Nephron (organoid): ENCODE measurements at regions not wholly inside any gene's neighbourhood (a gene's known extent, or its start where the extent isn't known, plus 50 kb on each side); places are given as distances from the start of the nearest gene placed in this dataset.
A peak's percentile ranks its signal among the peaks of the same experiment; 100 is the strongest.

Source experiments
- H3K27ac Mint-ChIP-seq, 3 experiments: 2 replicates each; pipeline ENCODE4 v1.8.0; 2020; ENCODE audit warnings: mixed read lengths in 3 of 3, mild to moderate bottlenecking in 2 of 3, moderate library complexity in 1 of 3
- H3K27me3 Mint-ChIP-seq: 2 replicates; pipeline ENCODE4 v1.8.0; 2021; ENCODE audit warnings: low read depth, mild to moderate bottlenecking, moderate library complexity, mixed read lengths
- H3K36me3 Mint-ChIP-seq: 2 replicates; pipeline ENCODE4 v1.8.0; 2020; ENCODE audit warnings: low read depth, mixed read lengths
- H3K4me1 Mint-ChIP-seq: 2 replicates; pipeline ENCODE4 v1.8.0; 2020; ENCODE audit warnings: mixed read lengths
- H3K4me3 Mint-ChIP-seq, 3 experiments: 2 replicates each; pipeline ENCODE4 v1.8.0; 2020; ENCODE audit warnings: mild to moderate bottlenecking in 3 of 3, mixed read lengths in 3 of 3, moderate library complexity in 2 of 3
- H3K9me3 Mint-ChIP-seq: 2 replicates; pipeline ENCODE4 v1.8.0; 2020; ENCODE audit warnings: mixed read lengths
- TF ChIP-seq, protein P1 (sequence below), 3 experiments: fragments of 200-600 bp; sonication (generic); IDR thresholded peaks; one replicate each; pipeline ENCODE4 v1.5.0; 2021; ENCODE audit warnings: antibody characterized with exemption in 3 of 3; ENCODE audit not compliant: unreplicated experiment in 3 of 3

DNA sequence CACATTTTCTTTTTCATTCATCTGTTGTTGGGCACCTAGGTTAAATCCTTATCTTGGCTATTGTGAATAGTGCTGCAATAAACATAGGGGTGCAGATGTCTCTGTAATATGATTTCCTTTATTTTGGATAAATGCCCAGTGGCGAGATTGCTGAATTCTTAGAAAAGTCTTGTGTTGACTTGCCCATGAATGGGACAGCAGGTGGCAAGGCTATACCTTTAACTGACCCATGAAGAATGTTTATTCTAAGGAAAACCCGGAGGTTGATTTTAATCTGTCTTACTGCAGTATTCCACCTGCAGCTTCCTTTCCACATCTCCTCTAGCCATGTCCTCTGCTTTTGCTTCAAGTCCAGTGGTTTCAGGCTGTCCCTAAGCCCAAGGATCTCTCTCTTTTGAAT lies 220.6 kb downstream of the SNCA start:
- TF ChIP-seq, protein P1, sequence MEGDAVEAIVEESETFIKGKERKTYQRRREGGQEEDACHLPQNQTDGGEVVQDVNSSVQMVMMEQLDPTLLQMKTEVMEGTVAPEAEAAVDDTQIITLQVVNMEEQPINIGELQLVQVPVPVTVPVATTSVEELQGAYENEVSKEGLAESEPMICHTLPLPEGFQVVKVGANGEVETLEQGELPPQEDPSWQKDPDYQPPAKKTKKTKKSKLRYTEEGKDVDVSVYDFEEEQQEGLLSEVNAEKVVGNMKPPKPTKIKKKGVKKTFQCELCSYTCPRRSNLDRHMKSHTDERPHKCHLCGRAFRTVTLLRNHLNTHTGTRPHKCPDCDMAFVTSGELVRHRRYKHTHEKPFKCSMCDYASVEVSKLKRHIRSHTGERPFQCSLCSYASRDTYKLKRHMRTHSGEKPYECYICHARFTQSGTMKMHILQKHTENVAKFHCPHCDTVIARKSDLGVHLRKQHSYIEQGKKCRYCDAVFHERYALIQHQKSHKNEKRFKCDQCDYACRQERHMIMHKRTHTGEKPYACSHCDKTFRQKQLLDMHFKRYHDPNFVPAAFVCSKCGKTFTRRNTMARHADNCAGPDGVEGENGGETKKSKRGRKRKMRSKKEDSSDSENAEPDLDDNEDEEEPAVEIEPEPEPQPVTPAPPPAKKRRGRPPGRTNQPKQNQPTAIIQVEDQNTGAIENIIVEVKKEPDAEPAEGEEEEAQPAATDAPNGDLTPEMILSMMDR (IDR thresholded peaks at IDR 0.05; ENCODE audit: unreplicated experiment in 3 of 3), result no peak
- peaks cover 17% of the 10 kb centered on the region for H3K4me1 Mint-ChIP-seq

DNA sequence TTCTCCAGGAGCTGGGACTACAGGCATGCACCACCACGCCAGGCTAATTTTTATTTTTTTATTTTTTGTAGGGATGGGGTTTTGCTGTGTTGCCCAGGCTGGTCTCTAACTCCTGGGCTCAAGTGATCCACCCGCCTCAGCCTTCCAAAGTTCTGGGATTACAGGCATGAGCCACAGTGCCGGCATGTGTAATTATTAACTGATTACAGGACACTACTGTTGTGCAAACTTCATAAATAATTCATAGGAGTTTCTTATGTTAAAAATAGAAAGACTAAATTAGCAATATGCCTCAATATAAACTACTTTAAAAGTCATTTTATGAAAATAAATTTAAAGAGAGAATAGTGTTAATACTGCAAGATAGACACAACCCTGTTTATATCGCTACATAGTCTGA lies 221.9 kb downstream of the SNCA start:
- H3K36me3 Mint-ChIP-seq, result peaks cover 7% of the 10 kb centered on the region
- TF ChIP-seq, protein P1 (IDR thresholded peaks at IDR 0.05; ENCODE audit: unreplicated experiment in 3 of 3), result no peak
- H3K4me1 Mint-ChIP-seq, result peaks cover 17% of the 10 kb centered on the region
- H3K4me3 Mint-ChIP-seq, result no peak overlapping the region
- no peaks in the 10 kb centered on the region for H3K27me3 Mint-ChIP-seq
- H3K27ac Mint-ChIP-seq, result peak overlapping the region in 2 of 3 experiments; percentile 24 to 74
- peaks cover 17% of the 10 kb centered on the region for H3K9me3 Mint-ChIP-seq

More for the DNA sequence above, 220.6 kb downstream of the SNCA start:
- peaks cover 7% of the 10 kb centered on the region for H3K9me3 Mint-ChIP-seq
- H3K27ac Mint-ChIP-seq, result peak overlapping the region; percentile 90 to 98 (median 92)
- peaks cover 7% of the 10 kb centered on the region for H3K36me3 Mint-ChIP-seq
- H3K4me3 Mint-ChIP-seq, result no peak overlapping the region
- H3K27me3 Mint-ChIP-seq, result no peaks in the 10 kb centered on the region

DNA sequence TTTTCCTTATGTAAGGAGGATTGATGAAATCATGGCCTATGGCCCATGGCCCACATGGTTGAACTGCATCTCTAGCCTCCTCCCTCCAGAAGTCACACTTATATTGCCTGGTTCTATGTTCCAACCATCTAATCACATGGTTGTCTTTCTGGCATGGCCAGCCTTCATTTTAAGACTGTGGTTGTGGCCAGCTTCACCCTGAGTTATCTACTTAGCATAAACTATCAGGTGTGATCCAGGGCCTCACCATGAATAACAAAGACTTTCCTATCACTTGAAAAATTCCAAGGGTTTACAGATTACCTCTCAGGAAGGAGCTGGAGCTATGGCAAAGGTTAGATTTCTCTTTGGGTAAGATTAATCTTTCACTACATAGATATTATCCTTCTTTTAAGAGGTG lies 222.8 kb downstream of the SNCA start:
- peaks cover 12% of the 10 kb centered on the region for H3K4me1 Mint-ChIP-seq
- H3K27me3 Mint-ChIP-seq, result no peaks in the 10 kb centered on the region
- TF ChIP-seq, protein P1 (IDR thresholded peaks at IDR 0.05; ENCODE audit: unreplicated experiment in 3 of 3), result no peak
- H3K27ac Mint-ChIP-seq, result peak overlapping the region in 1 of 3 experiments; percentile 74
- H3K36me3 Mint-ChIP-seq, result peaks cover 7% of the 10 kb centered on the region
- H3K9me3 Mint-ChIP-seq, result peaks cover 17% of the 10 kb centered on the region
- no peak overlapping the region for H3K4me3 Mint-ChIP-seq

DNA sequence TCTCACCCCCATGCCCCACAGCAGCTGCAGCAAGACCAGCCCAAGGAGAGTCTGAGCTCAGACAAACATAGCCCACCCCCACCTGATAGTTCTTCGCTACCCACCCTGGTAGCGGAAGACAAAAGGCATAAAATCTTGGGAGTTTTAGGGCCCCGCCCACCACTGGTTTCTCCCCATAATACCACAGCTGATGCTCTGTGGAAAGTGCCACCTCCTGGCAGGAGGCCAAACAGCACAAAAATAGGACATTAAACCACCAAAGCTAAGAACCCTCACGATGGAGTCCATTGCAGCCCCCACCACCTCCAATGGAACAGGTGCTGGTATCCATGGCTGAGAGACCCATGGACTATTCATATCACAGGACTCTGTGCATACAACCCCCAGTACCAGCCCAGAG lies 226.7 kb downstream of the SNCA start:
- TF ChIP-seq, protein P1 (IDR thresholded peaks at IDR 0.05; ENCODE audit: unreplicated experiment in 3 of 3), result no peak
- no peaks in the 10 kb centered on the region for H3K4me1 Mint-ChIP-seq
- no peak overlapping the region for H3K4me3 Mint-ChIP-seq
- peaks cover 7% of the 10 kb centered on the region for H3K36me3 Mint-ChIP-seq
- H3K27ac Mint-ChIP-seq, result no peak overlapping the region
- peaks cover 20% of the 10 kb centered on the region for H3K9me3 Mint-ChIP-seq
- H3K27me3 Mint-ChIP-seq, result no peaks in the 10 kb centered on the region

DNA sequence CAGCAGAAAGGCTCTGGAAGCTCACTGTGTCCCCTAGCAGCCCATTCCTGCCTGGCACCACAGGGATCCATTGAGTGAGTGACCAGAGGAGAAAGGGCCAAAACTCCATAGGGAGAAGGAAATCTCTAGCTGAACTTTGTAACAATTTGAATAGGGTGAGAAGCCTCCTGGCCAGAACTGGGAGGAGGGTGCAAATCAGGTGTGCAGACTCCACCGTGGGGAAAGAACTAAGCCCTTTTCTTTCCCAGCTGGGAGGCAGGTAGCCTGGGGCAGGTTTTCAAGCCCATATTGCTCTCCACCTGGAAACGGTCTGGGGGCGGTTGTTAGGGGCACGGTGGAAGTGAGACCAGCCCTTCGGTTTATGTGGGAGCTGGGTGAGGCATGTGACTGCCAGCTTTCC lies 227.2 kb downstream of the SNCA start:
- TF ChIP-seq, protein P1 (IDR thresholded peaks at IDR 0.05; ENCODE audit: unreplicated experiment in 3 of 3), result no peak
- H3K4me3 Mint-ChIP-seq, result no peak overlapping the region
- no peaks in the 10 kb centered on the region for H3K27me3 Mint-ChIP-seq
- H3K36me3 Mint-ChIP-seq, result peaks cover 9% of the 10 kb centered on the region
- H3K4me1 Mint-ChIP-seq, result no peaks in the 10 kb centered on the region
- no peak overlapping the region for H3K27ac Mint-ChIP-seq
- H3K9me3 Mint-ChIP-seq, result peaks cover 23% of the 10 kb centered on the region

DNA sequence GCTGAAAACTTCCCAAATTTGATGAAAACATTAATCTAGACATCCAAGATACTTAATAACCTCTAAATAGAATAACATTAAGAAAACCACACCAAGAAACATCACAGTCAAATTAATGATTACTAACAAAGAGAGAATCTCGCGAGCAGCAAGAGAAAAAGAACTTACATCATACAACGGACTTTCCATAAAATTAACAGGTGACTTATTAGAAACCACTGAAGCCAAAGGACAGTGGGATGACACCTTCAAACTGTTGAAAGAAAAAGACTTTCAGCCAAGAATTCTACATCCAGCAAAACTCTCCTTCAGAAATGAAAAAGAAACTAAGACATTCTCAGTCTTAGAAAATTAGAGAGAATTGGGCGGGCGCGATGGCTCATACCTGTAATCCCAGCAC lies 232.0 kb downstream of the SNCA start:
- no peaks in the 10 kb centered on the region for H3K4me1 Mint-ChIP-seq
- H3K27me3 Mint-ChIP-seq, result no peaks in the 10 kb centered on the region
- TF ChIP-seq, protein P1 (IDR thresholded peaks at IDR 0.05; ENCODE audit: unreplicated experiment in 3 of 3), result no peak
- no peak overlapping the region for H3K4me3 Mint-ChIP-seq
- H3K27ac Mint-ChIP-seq, result no peak overlapping the region
- H3K36me3 Mint-ChIP-seq, result peaks cover 5% of the 10 kb centered on the region
- peaks cover 14% of the 10 kb centered on the region for H3K9me3 Mint-ChIP-seq
